HL-60 (cell line): ENCODE measurements at regions not wholly inside any gene's neighbourhood (a gene's known extent, or its start where the extent isn't known, plus 50 kb on each side); places are given as distances from the start of the nearest gene placed in this dataset.

Experiments
- DNase-seq, 2 experiments: peaks; one replicate each; pipeline ENCODE4 v3.0.0-alpha.2; 2010 to 2020; ENCODE audit warnings: low read depth in 1 of 2, low spot score in 1 of 2
- H3K27ac ChIP-seq: fragments of 250-450 bp; sonication (Bioruptor Pico); replicated peaks from 2 replicates; pipeline ENCODE4 v1.5.1; 2020; ENCODE audit warnings: mild to moderate bottlenecking, moderate library complexity
- H3K27me3 ChIP-seq: fragments of 250-450 bp; sonication (Bioruptor Pico); 2 replicates; pipeline ENCODE4 v1.5.1; 2021; ENCODE audit warnings: mild to moderate bottlenecking, moderate library complexity; ENCODE audit not compliant: insufficient read depth, poor library complexity, severe bottlenecking
- H3K4me3 ChIP-seq: replicated peaks from 2 replicates; pipeline ENCODE4 v1.5.1; 2011; ENCODE audit warnings: mild to moderate bottlenecking, control low read depth, low read length; ENCODE audit not compliant: insufficient read depth
- GABPA ChIP-seq: IDR thresholded peaks from 2 replicates; pipeline ENCODE4 v1.6.1; 2012; ENCODE audit warnings: low read depth
- POLR2AphosphoS5 ChIP-seq: IDR thresholded peaks from 2 replicates; pipeline ENCODE4 v1.6.1; 2012; ENCODE audit warnings: low read depth
- SPI1 ChIP-seq: IDR thresholded peaks from 2 replicates; pipeline ENCODE4 v1.6.1; 2012; ENCODE audit warnings: low read depth, mild to moderate bottlenecking, borderline replicate concordance
- TF ChIP-seq, protein P1 (sequence below): IDR thresholded peaks from 2 replicates; pipeline ENCODE4 v1.6.1; 2012; ENCODE audit warnings: low read depth; ENCODE audit not compliant: insufficient replicate concordance
- TF ChIP-seq, protein P2 (sequence below): IDR thresholded peaks from one replicate; pipeline ENCODE4 v1.5.1; 2011; ENCODE audit warnings: low read length, control low read depth, inconsistent platforms; ENCODE audit not compliant: insufficient read depth

DNA sequence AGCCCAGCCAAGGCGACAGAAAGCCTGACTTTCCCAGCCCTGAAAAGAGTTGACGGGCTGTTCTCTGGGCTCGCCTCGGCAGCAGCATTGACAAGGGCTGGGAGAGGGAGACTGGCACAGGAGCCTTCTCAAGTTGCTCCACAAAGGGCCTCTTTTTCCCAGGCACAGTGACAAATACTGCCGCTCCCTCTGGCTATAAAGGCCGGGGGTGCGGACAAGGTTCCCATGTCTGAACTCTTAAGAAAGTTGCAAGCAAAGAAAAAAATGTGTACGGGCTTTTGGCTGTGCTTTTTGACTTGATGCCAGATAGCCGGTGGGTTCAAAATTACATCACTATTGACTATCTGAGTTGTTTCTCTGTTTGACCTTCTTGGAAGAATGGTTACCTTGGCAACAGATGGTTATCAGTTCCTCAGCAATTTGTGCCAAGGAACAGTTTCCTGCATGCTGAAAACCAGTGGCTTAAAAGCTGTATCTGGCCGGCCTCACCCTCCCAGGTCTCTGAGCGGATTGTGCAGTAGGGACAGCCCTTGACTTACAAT, 115.9 kb upstream of the EEPD1 start:
- H3K4me3 ChIP-seq: no peak overlapping the region
- peaks cover 2% of the 10 kb centered on the region for H3K27me3 ChIP-seq
- DNase-seq: no peak
- TF ChIP-seq, protein P1, sequence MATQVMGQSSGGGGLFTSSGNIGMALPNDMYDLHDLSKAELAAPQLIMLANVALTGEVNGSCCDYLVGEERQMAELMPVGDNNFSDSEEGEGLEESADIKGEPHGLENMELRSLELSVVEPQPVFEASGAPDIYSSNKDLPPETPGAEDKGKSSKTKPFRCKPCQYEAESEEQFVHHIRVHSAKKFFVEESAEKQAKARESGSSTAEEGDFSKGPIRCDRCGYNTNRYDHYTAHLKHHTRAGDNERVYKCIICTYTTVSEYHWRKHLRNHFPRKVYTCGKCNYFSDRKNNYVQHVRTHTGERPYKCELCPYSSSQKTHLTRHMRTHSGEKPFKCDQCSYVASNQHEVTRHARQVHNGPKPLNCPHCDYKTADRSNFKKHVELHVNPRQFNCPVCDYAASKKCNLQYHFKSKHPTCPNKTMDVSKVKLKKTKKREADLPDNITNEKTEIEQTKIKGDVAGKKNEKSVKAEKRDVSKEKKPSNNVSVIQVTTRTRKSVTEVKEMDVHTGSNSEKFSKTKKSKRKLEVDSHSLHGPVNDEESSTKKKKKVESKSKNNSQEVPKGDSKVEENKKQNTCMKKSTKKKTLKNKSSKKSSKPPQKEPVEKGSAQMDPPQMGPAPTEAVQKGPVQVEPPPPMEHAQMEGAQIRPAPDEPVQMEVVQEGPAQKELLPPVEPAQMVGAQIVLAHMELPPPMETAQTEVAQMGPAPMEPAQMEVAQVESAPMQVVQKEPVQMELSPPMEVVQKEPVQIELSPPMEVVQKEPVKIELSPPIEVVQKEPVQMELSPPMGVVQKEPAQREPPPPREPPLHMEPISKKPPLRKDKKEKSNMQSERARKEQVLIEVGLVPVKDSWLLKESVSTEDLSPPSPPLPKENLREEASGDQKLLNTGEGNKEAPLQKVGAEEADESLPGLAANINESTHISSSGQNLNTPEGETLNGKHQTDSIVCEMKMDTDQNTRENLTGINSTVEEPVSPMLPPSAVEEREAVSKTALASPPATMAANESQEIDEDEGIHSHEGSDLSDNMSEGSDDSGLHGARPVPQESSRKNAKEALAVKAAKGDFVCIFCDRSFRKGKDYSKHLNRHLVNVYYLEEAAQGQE: no peak
- no peak overlapping the region for H3K27ac ChIP-seq

DNA sequence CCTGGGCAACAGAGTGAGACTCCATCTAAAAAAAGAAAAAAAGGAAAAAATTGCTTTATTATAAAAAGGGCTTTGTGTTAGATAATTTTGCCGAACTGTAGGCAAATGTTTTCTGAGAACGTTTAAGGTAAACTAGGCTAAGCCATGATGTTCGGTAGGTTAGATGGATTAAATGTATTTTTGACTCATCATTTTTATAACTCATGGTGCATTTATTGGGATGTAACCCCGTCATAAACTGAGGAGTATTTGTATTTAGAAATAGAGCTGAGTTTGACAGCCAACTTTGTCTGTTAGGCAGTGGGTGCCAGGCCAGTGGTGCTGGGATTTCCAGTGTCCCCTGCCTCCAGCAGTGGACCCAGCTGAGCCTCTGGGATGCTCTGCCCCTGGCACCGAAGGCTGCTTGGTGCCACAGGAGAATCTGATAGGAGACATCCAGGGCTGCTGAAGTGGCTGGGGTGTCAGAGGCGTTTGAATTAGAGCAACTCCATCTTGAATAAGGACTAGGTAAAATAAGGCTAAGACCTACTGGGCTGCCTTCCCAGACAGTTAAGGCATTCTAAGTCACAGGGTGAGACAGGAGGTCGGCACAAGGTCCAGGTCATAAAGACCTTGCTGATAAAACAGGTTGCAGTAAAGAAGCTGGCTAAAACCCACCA, 114.9 kb upstream of the EEPD1 start:
- H3K27ac ChIP-seq: no peak overlapping the region
- no peak overlapping the region for H3K4me3 ChIP-seq
- H3K27me3 ChIP-seq: peaks cover 2% of the 10 kb centered on the region

DNA sequence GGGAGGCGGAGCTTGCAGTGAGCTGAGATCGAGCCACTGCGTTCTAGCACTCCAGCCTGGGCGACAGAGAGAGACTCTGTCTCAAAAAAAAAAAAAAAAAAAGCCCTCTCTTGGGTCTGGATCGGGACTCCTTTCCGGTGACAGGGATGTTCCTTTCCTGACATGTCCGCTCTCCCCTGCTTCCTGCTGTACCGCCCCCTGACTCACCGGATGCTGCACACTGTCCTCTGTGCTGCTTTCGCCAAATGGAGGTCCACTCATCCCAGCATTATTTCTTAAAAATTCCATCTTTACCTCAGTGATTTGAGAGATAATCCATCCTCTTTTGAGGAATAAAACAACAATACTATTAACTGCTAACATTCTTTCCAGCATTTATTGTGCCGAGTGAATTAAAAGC, 113.8 kb upstream of the EEPD1 start:
- no peak for DNase-seq
- no peaks in the 10 kb centered on the region for H3K27me3 ChIP-seq
- TF ChIP-seq POLR2AphosphoS5 (no peak), GABPA (no peak), SPI1 (no peak)
- TF ChIP-seq, protein P2, sequence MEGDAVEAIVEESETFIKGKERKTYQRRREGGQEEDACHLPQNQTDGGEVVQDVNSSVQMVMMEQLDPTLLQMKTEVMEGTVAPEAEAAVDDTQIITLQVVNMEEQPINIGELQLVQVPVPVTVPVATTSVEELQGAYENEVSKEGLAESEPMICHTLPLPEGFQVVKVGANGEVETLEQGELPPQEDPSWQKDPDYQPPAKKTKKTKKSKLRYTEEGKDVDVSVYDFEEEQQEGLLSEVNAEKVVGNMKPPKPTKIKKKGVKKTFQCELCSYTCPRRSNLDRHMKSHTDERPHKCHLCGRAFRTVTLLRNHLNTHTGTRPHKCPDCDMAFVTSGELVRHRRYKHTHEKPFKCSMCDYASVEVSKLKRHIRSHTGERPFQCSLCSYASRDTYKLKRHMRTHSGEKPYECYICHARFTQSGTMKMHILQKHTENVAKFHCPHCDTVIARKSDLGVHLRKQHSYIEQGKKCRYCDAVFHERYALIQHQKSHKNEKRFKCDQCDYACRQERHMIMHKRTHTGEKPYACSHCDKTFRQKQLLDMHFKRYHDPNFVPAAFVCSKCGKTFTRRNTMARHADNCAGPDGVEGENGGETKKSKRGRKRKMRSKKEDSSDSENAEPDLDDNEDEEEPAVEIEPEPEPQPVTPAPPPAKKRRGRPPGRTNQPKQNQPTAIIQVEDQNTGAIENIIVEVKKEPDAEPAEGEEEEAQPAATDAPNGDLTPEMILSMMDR: no peak
- TF ChIP-seq, protein P1: no peak
- no peak overlapping the region for H3K4me3 ChIP-seq
- H3K27ac ChIP-seq: no peak overlapping the region

More for the DNA sequence above, 114.9 kb upstream of the EEPD1 start:
- DNase-seq: no peak
- TF ChIP-seq POLR2AphosphoS5: no peak
- TF ChIP-seq, protein P2: no peak
- TF ChIP-seq SPI1: no peak
- TF ChIP-seq GABPA: no peak
- TF ChIP-seq, protein P1: no peak
